Esophagus muscularis mucosa (tissue), 4 donors: ENCODE measurements at regions not wholly inside any gene's neighbourhood (a gene's known extent, or its start where the extent isn't known, plus 50 kb on each side); places are given as distances from the start of the nearest gene placed in this dataset.

ENCODE experiments used
- DNase-seq: peaks from one replicate; pipeline ENCODE4 v3.0.0-alpha.2; 2017; ENCODE audit errors: extremely low spot score
- H3K27ac ChIP-seq, 4 donors: fragments of 200-600 bp; sonication (generic); replicated peaks in 1 of 4; 1 replicate in 3 of 4; 2 replicates in 1 of 4; pipeline ENCODE4 v1.5.1; 2016 to 2019; ENCODE audit warnings: mild to moderate bottlenecking in 1 of 4
- H3K27me3 ChIP-seq, 4 donors: fragments of 200-600 bp; sonication (generic); one replicate each; pipeline versions ENCODE4 v1.5.1 to v1.6.0; 2016 to 2019
- H3K36me3 ChIP-seq, 4 donors: fragments of 200-600 bp; sonication (generic); one replicate each; pipeline ENCODE4 v1.5.1; 2016 to 2019
- H3K4me1 ChIP-seq, 4 donors: fragments of 200-600 bp; sonication (generic); one replicate each; pipeline ENCODE4 v1.5.1; 2016 to 2019
- H3K4me3 ChIP-seq, 4 donors: fragments of 200-600 bp; sonication (generic); 1 replicate in 2 of 4; 2 replicates in 2 of 4; pipeline ENCODE4 v1.5.1; 2016 to 2019; ENCODE audit warnings: mild to moderate bottlenecking in 4 of 4, moderate library complexity in 1 of 4
- H3K9me3 ChIP-seq, 4 donors: fragments of 200-600 bp; sonication (generic); 1 replicate in 3 of 4; 2 replicates in 1 of 4; pipeline ENCODE4 v1.5.1; 2016 to 2019
- CTCF ChIP-seq, 3 experiments: fragments of 200-600 bp in 2 of 3; fragments of 450-650 bp in 1 of 3; sonication (generic) in 2 of 3; IDR thresholded peaks; one replicate each; pipeline ENCODE4 v1.5.1; 2017 to 2019; ENCODE audit warnings: antibody characterized with exemption in 3 of 3, mild to moderate bottlenecking in 2 of 3, moderate library complexity in 1 of 3
- EP300 ChIP-seq: sonication (generic); formaldehyde crosslinking; IDR thresholded peaks from one replicate; pipeline ENCODE4 v1.6.1; 2017; ENCODE audit warnings: antibody characterized with exemption
- POLR2A ChIP-seq: fragments of 450-650 bp; IDR thresholded peaks from one replicate; pipeline ENCODE4 v1.6.1; 2017; ENCODE audit warnings: antibody characterized with exemption, moderate library complexity, mild to moderate bottlenecking, low read depth
- POLR2AphosphoS5 ChIP-seq, 2 donors: sonication (generic); formaldehyde crosslinking; IDR thresholded peaks; one replicate each; pipeline ENCODE4 v1.6.1; 2017; ENCODE audit warnings: antibody characterized with exemption in 2 of 2
- WGBS: methylation state at CpG from one replicate; pipeline ENCODE4 v1.1.5; 2018; 5-methylcytosine and 5-hydroxymethylcytosine counted together
- intact Hi-C: fragments of 100-400 bp; cut with DNase I; formaldehyde crosslinking; loops from one replicate; pipeline ENCODE4 v1.15.1; 2023

GRCh38 chr22:26906464-26906863 is 249.1 kb downstream of the MIAT start:
- intact Hi-C loops: no loop called here
- Histone ChIP-seq H3K36me3 (no peaks in the 10 kb centered on the region), H3K9me3 (peaks cover 0 to 7% (median 0%) of the 10 kb centered on the region in 4 donors), H3K27me3 (no peaks in the 10 kb centered on the region), H3K4me3 (no peak overlapping the region), H3K4me1 (peaks cover 0 to 16% (median 14%) of the 10 kb centered on the region in 4 donors), H3K27ac (no peak overlapping the region)
- no peak for TF ChIP-seq POLR2A
- TF ChIP-seq CTCF (IDR thresholded peaks at IDR 0.05): no peak
- no peak for TF ChIP-seq POLR2AphosphoS5 (IDR thresholded peaks at IDR 0.05)
- TF ChIP-seq EP300: no peak
- DNase-seq: no peak
- 90% methylated on average over 10 of the region's 10 CpGs for WGBS

- Histone ChIP-seq H3K27me3 (no peaks in the 10 kb centered on the region), H3K36me3 (no peaks in the 10 kb centered on the region), H3K27ac (no peak overlapping the region), H3K4me3 (no peak overlapping the region), H3K4me1 (peaks cover 0 to 13% (median 12%) of the 10 kb centered on the region in 4 donors), H3K9me3 (peaks cover 0 to 7% (median 0%) of the 10 kb centered on the region in 4 donors)
- intact Hi-C loops: no loop called here
- 100% methylated on average over 2 of the region's 2 CpGs for WGBS
- no peak for TF ChIP-seq CTCF (IDR thresholded peaks at IDR 0.05)
- no peak for DNase-seq
These were observed 250.0 kb downstream of the MIAT start for GRCh38 chr22:26907366-26907765.

GRCh38 chr22:26910845-26911244 is 253.5 kb downstream of the MIAT start:
- Histone ChIP-seq H3K4me3 (no peak overlapping the region), H3K4me1 (no peaks in the 10 kb centered on the region), H3K27me3 (peaks cover 0 to 12% (median 0%) of the 10 kb centered on the region in 4 donors), H3K9me3 (peaks cover 0 to 7% (median 0%) of the 10 kb centered on the region in 4 donors), H3K27ac (no peak overlapping the region), H3K36me3 (no peaks in the 10 kb centered on the region)
- intact Hi-C loops: no loop called here
- 57% methylated on average over 4 of the region's 4 CpGs for WGBS
- no peak for DNase-seq
- no peak for TF ChIP-seq POLR2A
- TF ChIP-seq CTCF (IDR thresholded peaks at IDR 0.05): no peak
- no peak for TF ChIP-seq POLR2AphosphoS5 (IDR thresholded peaks at IDR 0.05)
- TF ChIP-seq EP300: no peak

GRCh38 chr22:26912655-26913345 is 255.4 kb downstream of the MIAT start:
- peaks cover 0 to 7% (median 0%) of the 10 kb centered on the region in 4 donors for H3K9me3 ChIP-seq
- no peaks in the 10 kb centered on the region for H3K4me1 ChIP-seq
- TF ChIP-seq POLR2AphosphoS5 (IDR thresholded peaks at IDR 0.05) (no peak), POLR2A (no peak), EP300 (no peak), CTCF (IDR thresholded peaks at IDR 0.05) (no peak)
- no peak for DNase-seq
- intact Hi-C loops: no loop called here
- H3K36me3 ChIP-seq: no peaks in the 10 kb centered on the region
- H3K27me3 ChIP-seq: peaks cover 0 to 12% (median 0%) of the 10 kb centered on the region in 4 donors
- H3K27ac ChIP-seq: no peak overlapping the region
- WGBS: 61% methylated on average over 22 of the region's 23 CpGs
- H3K4me3 ChIP-seq: no peak overlapping the region
